DMS53 (cell line): ENCODE measurements at regions not wholly inside any gene's neighbourhood (a gene's known extent, or its start where the extent isn't known, plus 50 kb on each side); places are given as distances from the start of the nearest gene placed in this dataset.

ENCODE experiments used
- DNase-seq: peaks from one replicate; lab custom pipeline; 2025; lab: John Stamatoyannopoulos, UW

- no peak for DNase-seq
Observed at GRCh38 chr6:142682985-142683384, 262.0 kb downstream of the HIVEP2 start.

GRCh38 chr6:142683714-142684141 lies 261.2 kb downstream of the HIVEP2 start:
- DNase-seq, result no peak

GRCh38 chr6:142684371-142684770 lies 260.6 kb downstream of the HIVEP2 start:
- no peak for DNase-seq

GRCh38 chr6:142685852-142686506 lies 259.0 kb downstream of the HIVEP2 start:
- DNase-seq, result no peak

GRCh38 chr6:142686507-142686887 lies 258.5 kb downstream of the HIVEP2 start:
- DNase-seq, result no peak

GRCh38 chr6:142692942-142693341 lies 252.0 kb downstream of the HIVEP2 start:
- peak; percentile 72 for DNase-seq

GRCh38 chr6:142693441-142693840 lies 251.5 kb downstream of the HIVEP2 start:
- no peak for DNase-seq

- DNase-seq, result no peak
Observed at GRCh38 chr6:142694054-142694453, 250.9 kb downstream of the HIVEP2 start.

- no peak for DNase-seq
Observed at GRCh38 chr6:142695016-142695415, 250.0 kb downstream of the HIVEP2 start.

- DNase-seq, result peak; percentile 77
Observed at GRCh38 chr6:142696123-142697000, 248.6 kb downstream of the HIVEP2 start.

GRCh38 chr6:142697001-142697335 lies 248.0 kb downstream of the HIVEP2 start:
- DNase-seq, result no peak

- DNase-seq, result no peak
Observed at GRCh38 chr6:142697922-142698321, 247.1 kb downstream of the HIVEP2 start.

- DNase-seq, result peak; percentile 36
Observed at GRCh38 chr6:142698751-142699150, 246.2 kb downstream of the HIVEP2 start.

GRCh38 chr6:142699391-142699790 lies 245.6 kb downstream of the HIVEP2 start:
- no peak for DNase-seq

GRCh38 chr6:142700032-142700431 lies 244.9 kb downstream of the HIVEP2 start:
- no peak for DNase-seq

- DNase-seq, result no peak
Observed at GRCh38 chr6:142700671-142701312, 244.2 kb downstream of the HIVEP2 start.
